ENCODE measurements at regions not wholly inside any gene's neighbourhood (a gene's known extent, or its start where the extent isn't known, plus 50 kb on each side); places are given as distances from the start of the nearest gene placed in this dataset.
"Not testable (repeated sequence)": the region's sequence is repeated elsewhere in the genome, so short reads cannot be mapped to it uniquely, and the experiment has no call there.

- not testable (repeated sequence) for H3K36me3 ChIP-seq (ENCODE audit: control insufficient read depth in 2 of 2, insufficient read depth in 2 of 2, low read length in 2 of 2); H3K27ac ChIP-seq (ENCODE audit: low read depth in 2 of 2, low read length in 2 of 2); H3K9me3 ChIP-seq (ENCODE audit: control insufficient read depth in 2 of 2, low read length in 2 of 2); H3K27me3 ChIP-seq (ENCODE audit: control insufficient read depth in 2 of 2, insufficient read depth in 2 of 2, low read length in 2 of 2); H3K9ac ChIP-seq (ENCODE audit: low read depth in 1 of 2, low read length in 2 of 2); H3K4me1 ChIP-seq (ENCODE audit: control insufficient read depth in 2 of 2, insufficient read depth in 2 of 2, low read length in 2 of 2); H3K4me3 ChIP-seq (ENCODE audit: low read length in 2 of 2)
Measured at GRCh38 chr4:127407572-127407971, 225.2 kb upstream of the INTU start.

- H3K9ac ChIP-seq (ENCODE audit: low read depth in 1 of 2, low read length in 2 of 2): no peak overlapping the region
- no peaks in the 10 kb centered on the region for H3K4me1 ChIP-seq (ENCODE audit: control insufficient read depth in 2 of 2, insufficient read depth in 2 of 2, low read length in 2 of 2)
- no peaks in the 10 kb centered on the region for H3K9me3 ChIP-seq (ENCODE audit: control insufficient read depth in 2 of 2, low read length in 2 of 2)
- H3K36me3 ChIP-seq (ENCODE audit: control insufficient read depth in 2 of 2, insufficient read depth in 2 of 2, low read length in 2 of 2): no peaks in the 10 kb centered on the region
- H3K4me3 ChIP-seq (ENCODE audit: low read length in 2 of 2): no peak overlapping the region
- H3K27ac ChIP-seq (ENCODE audit: low read depth in 2 of 2, low read length in 2 of 2): no peak overlapping the region
- no peaks in the 10 kb centered on the region for H3K27me3 ChIP-seq (ENCODE audit: control insufficient read depth in 2 of 2, insufficient read depth in 2 of 2, low read length in 2 of 2)
Measured at GRCh38 chr4:127410201-127410600, 222.6 kb upstream of the INTU start.

- Histone ChIP-seq H3K27me3 (ENCODE audit: control insufficient read depth in 2 of 2, insufficient read depth in 2 of 2, low read length in 2 of 2) (no peaks in the 10 kb centered on the region), H3K9ac (ENCODE audit: low read depth in 1 of 2, low read length in 2 of 2) (no peak overlapping the region), H3K4me1 (ENCODE audit: control insufficient read depth in 2 of 2, insufficient read depth in 2 of 2, low read length in 2 of 2) (no peaks in the 10 kb centered on the region), H3K27ac (ENCODE audit: low read depth in 2 of 2, low read length in 2 of 2) (no peak overlapping the region), H3K36me3 (ENCODE audit: control insufficient read depth in 2 of 2, insufficient read depth in 2 of 2, low read length in 2 of 2) (no peaks in the 10 kb centered on the region), H3K9me3 (ENCODE audit: control insufficient read depth in 2 of 2, low read length in 2 of 2) (no peaks in the 10 kb centered on the region), H3K4me3 (ENCODE audit: low read length in 2 of 2) (no peak overlapping the region)
Measured at GRCh38 chr4:127410644-127411043, 222.1 kb upstream of the INTU start.

GRCh38 chr4:127414951-127415606 lies 217.7 kb upstream of the INTU start:
- Histone ChIP-seq H3K9ac (ENCODE audit: low read depth in 1 of 2, low read length in 2 of 2) (no peak overlapping the region), H3K9me3 (ENCODE audit: control insufficient read depth in 2 of 2, low read length in 2 of 2) (no peaks in the 10 kb centered on the region), H3K27me3 (ENCODE audit: control insufficient read depth in 2 of 2, insufficient read depth in 2 of 2, low read length in 2 of 2) (no peaks in the 10 kb centered on the region), H3K4me1 (ENCODE audit: control insufficient read depth in 2 of 2, insufficient read depth in 2 of 2, low read length in 2 of 2) (no peaks in the 10 kb centered on the region), H3K27ac (ENCODE audit: low read depth in 2 of 2, low read length in 2 of 2) (no peak overlapping the region), H3K4me3 (ENCODE audit: low read length in 2 of 2) (no peak overlapping the region), H3K36me3 (ENCODE audit: control insufficient read depth in 2 of 2, insufficient read depth in 2 of 2, low read length in 2 of 2) (no peaks in the 10 kb centered on the region)

- H3K4me1 ChIP-seq (ENCODE audit: control insufficient read depth in 2 of 2, insufficient read depth in 2 of 2, low read length in 2 of 2): no peaks in the 10 kb centered on the region
- H3K36me3 ChIP-seq (ENCODE audit: control insufficient read depth in 2 of 2, insufficient read depth in 2 of 2, low read length in 2 of 2): no peaks in the 10 kb centered on the region
- no peaks in the 10 kb centered on the region for H3K9me3 ChIP-seq (ENCODE audit: control insufficient read depth in 2 of 2, low read length in 2 of 2)
- no peak overlapping the region for H3K27ac ChIP-seq (ENCODE audit: low read depth in 2 of 2, low read length in 2 of 2)
- no peak overlapping the region for H3K4me3 ChIP-seq (ENCODE audit: low read length in 2 of 2)
- H3K9ac ChIP-seq (ENCODE audit: low read depth in 1 of 2, low read length in 2 of 2): no peak overlapping the region
- H3K27me3 ChIP-seq (ENCODE audit: control insufficient read depth in 2 of 2, insufficient read depth in 2 of 2, low read length in 2 of 2): no peaks in the 10 kb centered on the region
Measured at GRCh38 chr4:127416115-127416514, 216.6 kb upstream of the INTU start.

GRCh38 chr4:127417885-127418535 lies 214.7 kb upstream of the INTU start:
- Histone ChIP-seq H3K4me1 (ENCODE audit: control insufficient read depth in 2 of 2, insufficient read depth in 2 of 2, low read length in 2 of 2) (no peaks in the 10 kb centered on the region), H3K27ac (ENCODE audit: low read depth in 2 of 2, low read length in 2 of 2) (no peak overlapping the region), H3K9me3 (ENCODE audit: control insufficient read depth in 2 of 2, low read length in 2 of 2) (no peaks in the 10 kb centered on the region), H3K36me3 (ENCODE audit: control insufficient read depth in 2 of 2, insufficient read depth in 2 of 2, low read length in 2 of 2) (no peaks in the 10 kb centered on the region), H3K9ac (ENCODE audit: low read depth in 1 of 2, low read length in 2 of 2) (no peak overlapping the region), H3K27me3 (ENCODE audit: control insufficient read depth in 2 of 2, insufficient read depth in 2 of 2, low read length in 2 of 2) (no peaks in the 10 kb centered on the region), H3K4me3 (ENCODE audit: low read length in 2 of 2) (no peak overlapping the region)

- H3K4me1 ChIP-seq (ENCODE audit: control insufficient read depth in 2 of 2, insufficient read depth in 2 of 2, low read length in 2 of 2): no peaks in the 10 kb centered on the region
- H3K27ac ChIP-seq (ENCODE audit: low read depth in 2 of 2, low read length in 2 of 2): no peak overlapping the region
- no peak overlapping the region for H3K4me3 ChIP-seq (ENCODE audit: low read length in 2 of 2)
- no peaks in the 10 kb centered on the region for H3K27me3 ChIP-seq (ENCODE audit: control insufficient read depth in 2 of 2, insufficient read depth in 2 of 2, low read length in 2 of 2)
- H3K9me3 ChIP-seq (ENCODE audit: control insufficient read depth in 2 of 2, low read length in 2 of 2): no peaks in the 10 kb centered on the region
- no peak overlapping the region for H3K9ac ChIP-seq (ENCODE audit: low read depth in 1 of 2, low read length in 2 of 2)
- no peaks in the 10 kb centered on the region for H3K36me3 ChIP-seq (ENCODE audit: control insufficient read depth in 2 of 2, insufficient read depth in 2 of 2, low read length in 2 of 2)
Measured at GRCh38 chr4:127419431-127419830, 213.3 kb upstream of the INTU start.

GRCh38 chr4:127421437-127421836 lies 211.3 kb upstream of the INTU start:
- H3K27ac ChIP-seq (ENCODE audit: low read depth in 2 of 2, low read length in 2 of 2): no peak overlapping the region

GRCh38 chr4:127425202-127425845 lies 207.4 kb upstream of the INTU start:
- no peak overlapping the region for H3K27ac ChIP-seq (ENCODE audit: low read depth in 2 of 2, low read length in 2 of 2)
- no peaks in the 10 kb centered on the region for H3K36me3 ChIP-seq (ENCODE audit: control insufficient read depth in 2 of 2, insufficient read depth in 2 of 2, low read length in 2 of 2)
- no peak overlapping the region for H3K4me3 ChIP-seq (ENCODE audit: low read length in 2 of 2)
- H3K27me3 ChIP-seq (ENCODE audit: control insufficient read depth in 2 of 2, insufficient read depth in 2 of 2, low read length in 2 of 2): no peaks in the 10 kb centered on the region
- no peaks in the 10 kb centered on the region for H3K4me1 ChIP-seq (ENCODE audit: control insufficient read depth in 2 of 2, insufficient read depth in 2 of 2, low read length in 2 of 2)
- H3K9me3 ChIP-seq (ENCODE audit: control insufficient read depth in 2 of 2, low read length in 2 of 2): no peaks in the 10 kb centered on the region
- H3K9ac ChIP-seq (ENCODE audit: low read depth in 1 of 2, low read length in 2 of 2): no peak overlapping the region

More at GRCh38 chr4:127421437-127421836, 211.3 kb upstream of the INTU start:
- no peaks in the 10 kb centered on the region for H3K36me3 ChIP-seq (ENCODE audit: control insufficient read depth in 2 of 2, insufficient read depth in 2 of 2, low read length in 2 of 2)
- no peaks in the 10 kb centered on the region for H3K4me1 ChIP-seq (ENCODE audit: control insufficient read depth in 2 of 2, insufficient read depth in 2 of 2, low read length in 2 of 2)
- H3K9me3 ChIP-seq (ENCODE audit: control insufficient read depth in 2 of 2, low read length in 2 of 2): no peaks in the 10 kb centered on the region
- H3K9ac ChIP-seq (ENCODE audit: low read depth in 1 of 2, low read length in 2 of 2): no peak overlapping the region
- no peaks in the 10 kb centered on the region for H3K27me3 ChIP-seq (ENCODE audit: control insufficient read depth in 2 of 2, insufficient read depth in 2 of 2, low read length in 2 of 2)
- H3K4me3 ChIP-seq (ENCODE audit: low read length in 2 of 2): no peak overlapping the region

- H3K36me3 ChIP-seq (ENCODE audit: control insufficient read depth in 2 of 2, insufficient read depth in 2 of 2, low read length in 2 of 2): no peaks in the 10 kb centered on the region
- no peak overlapping the region for H3K27ac ChIP-seq (ENCODE audit: low read depth in 2 of 2, low read length in 2 of 2)
- H3K4me1 ChIP-seq (ENCODE audit: control insufficient read depth in 2 of 2, insufficient read depth in 2 of 2, low read length in 2 of 2): no peaks in the 10 kb centered on the region
- no peak overlapping the region for H3K4me3 ChIP-seq (ENCODE audit: low read length in 2 of 2)
- no peaks in the 10 kb centered on the region for H3K9me3 ChIP-seq (ENCODE audit: control insufficient read depth in 2 of 2, low read length in 2 of 2)
- no peaks in the 10 kb centered on the region for H3K27me3 ChIP-seq (ENCODE audit: control insufficient read depth in 2 of 2, insufficient read depth in 2 of 2, low read length in 2 of 2)
- H3K9ac ChIP-seq (ENCODE audit: low read depth in 1 of 2, low read length in 2 of 2): no peak overlapping the region
Measured at GRCh38 chr4:127425851-127426250, 206.9 kb upstream of the INTU start.

Measured in mucosa of rectum (tissue), 2 donors.